ENCODE measurements at regions not wholly inside any gene's neighbourhood (a gene's known extent, or its start where the extent isn't known, plus 50 kb on each side); places are given as distances from the start of the nearest gene placed in this dataset.
"Not testable (repeated sequence)": the region's sequence is repeated elsewhere in the genome, so short reads cannot be mapped to it uniquely, and the experiment has no call there.

GRCh38 chr7:76971201-76971600 lies 61.0 kb downstream of the SPDYE17 start:
- DNase-seq (ENCODE audit: low spot score): not testable (repeated sequence)

GRCh38 chr7:76969892-76970291 lies 62.3 kb downstream of the SPDYE17 start:
- DNase-seq (ENCODE audit: low spot score): not testable (repeated sequence)

- DNase-seq (ENCODE audit: low spot score): not testable (repeated sequence)
Measured at GRCh38 chr7:76965731-76966548, 66.2 kb downstream of the SPDYE17 start.

GRCh38 chr7:76964050-76964449 lies 68.1 kb downstream of the SPDYE17 start:
- DNase-seq (ENCODE audit: low spot score): not testable (repeated sequence)

GRCh38 chr7:76963061-76963460 lies 69.1 kb downstream of the SPDYE17 start:
- not testable (repeated sequence) for DNase-seq (ENCODE audit: low spot score)

GRCh38 chr7:76960400-76960986 lies 71.7 kb downstream of the SPDYE17 start:
- not testable (repeated sequence) for DNase-seq (ENCODE audit: low spot score)

- not testable (repeated sequence) for DNase-seq (ENCODE audit: low spot score)
Measured at GRCh38 chr7:76959573-76960399, 72.4 kb downstream of the SPDYE17 start.

GRCh38 chr7:76956531-76956930 lies 75.6 kb downstream of the SPDYE17 start:
- not testable (repeated sequence) for DNase-seq (ENCODE audit: low spot score)

- not testable (repeated sequence) for DNase-seq (ENCODE audit: low spot score)
Measured at GRCh38 chr7:76955124-76955523, 77.0 kb downstream of the SPDYE17 start.

GRCh38 chr7:76944603-76945002 lies 87.6 kb downstream of the SPDYE17 start:
- DNase-seq (ENCODE audit: low spot score): not testable (repeated sequence)

GRCh38 chr7:76941809-76942765 lies 90.1 kb downstream of the SPDYE17 start:
- not testable (repeated sequence) for DNase-seq (ENCODE audit: low spot score)

GRCh38 chr7:76937781-76938180 lies 94.4 kb downstream of the SPDYE17 start:
- DNase-seq (ENCODE audit: low spot score): not testable (repeated sequence)

- not testable (repeated sequence) for DNase-seq (ENCODE audit: low spot score)
Measured at GRCh38 chr7:76937330-76937729, 94.8 kb downstream of the SPDYE17 start.

GRCh38 chr7:76936346-76936745 lies 95.8 kb downstream of the SPDYE17 start:
- not testable (repeated sequence) for DNase-seq (ENCODE audit: low spot score)

- DNase-seq (ENCODE audit: low spot score): not testable (repeated sequence)
Measured at GRCh38 chr7:76934711-76935110, 97.5 kb downstream of the SPDYE17 start.

GRCh38 chr7:76932957-76933356 lies 99.2 kb downstream of the SPDYE17 start:
- not testable (repeated sequence) for DNase-seq (ENCODE audit: low spot score)

GRCh38 chr7:76931441-76931840 lies 100.7 kb downstream of the SPDYE17 start:
- not testable (repeated sequence) for DNase-seq (ENCODE audit: low spot score)

- DNase-seq (ENCODE audit: low spot score): not testable (repeated sequence)
Measured at GRCh38 chr7:76930416-76930815, 101.7 kb downstream of the SPDYE17 start.

- not testable (repeated sequence) for DNase-seq (ENCODE audit: low spot score)
Measured at GRCh38 chr7:76928751-76929150, 103.4 kb downstream of the SPDYE17 start.

GRCh38 chr7:76927741-76928393 lies 104.3 kb downstream of the SPDYE17 start:
- DNase-seq (ENCODE audit: low spot score): not testable (repeated sequence)

GRCh38 chr7:76926416-76926815 lies 105.7 kb downstream of the SPDYE17 start:
- not testable (repeated sequence) for DNase-seq (ENCODE audit: low spot score)
